SW 1271 (cell line): ENCODE measurements at regions not wholly inside any gene's neighbourhood (a gene's known extent, or its start where the extent isn't known, plus 50 kb on each side); places are given as distances from the start of the nearest gene placed in this dataset.
"Not testable (repeated sequence)": the region's sequence is repeated elsewhere in the genome, so short reads cannot be mapped to it uniquely, and the experiment has no call there.

Experiments used
- DNase-seq, 2 experiments: peaks; one replicate each; lab custom pipeline; 2025; lab: John Stamatoyannopoulos, UW

- no peak for DNase-seq
These were observed 353.6 kb upstream of the MAP2 start for GRCh38 chr2:209070262-209070661.

- no peak for DNase-seq
These were observed 350.7 kb upstream of the MAP2 start for GRCh38 chr2:209073151-209073550.

GRCh38 chr2:209074711-209075110 lies 349.1 kb upstream of the MAP2 start:
- no peak for DNase-seq

GRCh38 chr2:209076151-209076550 lies 347.7 kb upstream of the MAP2 start:
- DNase-seq, result no peak

DNA sequence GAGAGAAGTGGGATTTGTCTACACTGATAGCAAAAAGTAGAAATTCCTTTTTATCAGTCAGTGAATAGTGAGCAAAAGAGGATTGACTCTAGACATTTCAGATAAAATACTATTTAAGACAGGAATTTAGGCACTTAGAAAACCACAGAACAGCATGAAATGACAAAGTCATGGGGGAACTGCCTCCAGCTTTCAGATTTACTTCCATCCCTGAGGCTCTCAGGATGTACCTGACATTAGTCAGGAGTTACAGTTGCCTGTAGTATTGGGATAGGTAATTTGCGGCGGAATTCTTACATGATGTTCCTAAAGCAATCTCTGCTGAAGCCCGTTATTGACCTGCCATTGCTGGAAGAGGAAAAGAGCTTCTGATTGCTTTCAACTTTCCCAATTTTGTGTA lies 337.1 kb upstream of the MAP2 start:
- no peak for DNase-seq

DNA sequence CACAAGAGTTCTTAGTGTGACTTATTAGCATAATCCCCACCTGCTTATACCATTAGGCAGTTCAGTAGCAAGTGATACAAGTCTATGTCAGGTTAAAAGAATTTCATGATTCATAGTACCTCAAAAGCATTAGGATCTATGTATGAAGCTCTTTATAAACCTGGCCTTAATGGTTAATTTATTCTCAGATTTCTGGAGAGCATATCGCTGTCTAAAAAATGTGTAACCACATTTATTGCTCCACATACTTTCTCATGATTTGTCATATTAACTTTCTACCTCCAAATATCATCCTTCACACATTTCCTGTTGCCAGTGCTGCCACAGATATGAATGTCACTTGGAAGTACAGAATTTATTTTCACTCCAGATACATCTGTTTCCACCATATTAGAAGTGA lies 332.8 kb upstream of the MAP2 start:
- no peak for DNase-seq

GRCh38 chr2:209094221-209094620 lies 329.6 kb upstream of the MAP2 start:
- no peak for DNase-seq

GRCh38 chr2:209095432-209095831 lies 328.4 kb upstream of the MAP2 start:
- no peak for DNase-seq

DNA sequence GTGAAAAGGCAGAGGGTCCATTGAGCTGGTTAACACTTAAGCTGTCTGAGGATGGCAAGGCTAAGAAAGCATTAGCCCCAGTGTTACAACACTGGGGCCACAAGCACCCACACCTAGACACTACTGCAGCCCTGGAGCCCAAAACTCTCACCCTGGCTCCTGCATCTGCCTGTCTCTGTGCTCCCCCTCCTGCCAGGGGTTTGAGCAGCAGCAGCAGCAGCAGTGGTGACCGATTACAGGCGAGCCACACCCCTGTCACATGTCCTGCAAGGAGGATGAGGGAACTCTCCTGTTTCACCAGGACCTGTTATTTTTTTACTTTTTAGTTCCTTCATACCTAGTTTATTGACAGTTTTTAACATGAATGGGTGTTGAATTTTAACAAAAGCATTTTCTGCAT lies 326.7 kb upstream of the MAP2 start:
- DNase-seq, result no peak

- DNase-seq, result no peak
These were observed 321.5 kb upstream of the MAP2 start for GRCh38 chr2:209102319-209102718.

DNA sequence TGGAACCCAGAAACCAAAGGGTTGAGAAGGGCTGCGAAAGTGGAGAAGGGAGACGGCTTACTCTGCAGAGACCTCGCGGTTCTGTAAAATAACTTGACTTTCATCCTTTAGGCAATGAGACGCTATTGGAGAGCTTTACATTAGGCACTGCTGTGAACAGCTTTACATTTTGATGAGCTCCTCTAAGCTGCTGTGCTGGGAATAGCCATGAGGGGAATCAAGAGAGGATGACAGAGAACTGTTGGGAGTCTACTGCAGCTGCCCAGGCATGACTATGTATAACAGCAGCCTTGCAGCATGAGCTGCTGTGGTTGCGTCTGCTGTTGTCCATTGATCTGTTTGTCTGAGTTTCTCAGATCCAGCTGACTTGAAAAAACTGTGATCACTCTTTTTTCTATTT lies 310.8 kb upstream of the MAP2 start:
- no peak for DNase-seq

- no peak for DNase-seq
These were observed 309.1 kb upstream of the MAP2 start for GRCh38 chr2:209114588-209115240.

DNA sequence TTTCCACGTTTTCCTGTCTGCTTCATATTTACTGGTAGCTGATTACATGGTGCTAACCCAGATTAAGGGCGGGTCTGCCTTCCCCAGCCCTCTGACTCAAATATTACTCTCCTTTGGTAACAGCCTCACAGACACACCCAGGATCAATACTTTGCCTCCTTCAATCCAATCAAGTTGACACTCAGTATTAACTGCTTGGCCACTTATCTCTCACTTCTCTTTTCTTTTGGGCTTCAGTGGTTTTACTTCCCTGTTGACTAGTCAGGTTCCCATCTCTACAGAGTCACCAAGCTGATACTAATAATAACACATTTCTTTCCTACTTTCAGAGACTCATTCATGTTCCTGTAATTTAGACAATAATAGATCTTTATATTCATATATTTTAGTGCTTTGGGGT lies 302.2 kb upstream of the MAP2 start:
- no peak for DNase-seq

- DNase-seq, result no peak
These were observed 298.6 kb upstream of the MAP2 start for GRCh38 chr2:209125291-209125690.

DNA sequence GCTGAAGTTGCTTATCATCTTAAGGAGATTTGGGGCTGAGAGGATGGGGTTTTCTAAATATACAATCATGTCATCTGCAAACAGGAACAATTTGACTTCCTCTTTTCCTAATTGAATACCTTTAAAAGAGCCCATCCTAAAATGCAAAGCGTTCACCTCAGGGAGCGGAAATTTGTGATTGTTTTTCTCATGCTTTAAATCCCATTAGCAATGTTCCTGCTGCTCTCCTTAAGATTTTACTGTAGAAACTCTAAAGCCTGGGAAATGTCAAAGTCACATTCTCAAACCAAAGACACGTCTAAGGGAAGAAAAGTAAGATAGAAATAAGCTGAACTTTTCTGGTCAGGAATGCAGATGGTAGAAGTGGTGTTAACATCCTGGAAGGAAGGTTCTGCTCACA lies 285.8 kb upstream of the MAP2 start:
- no peak for DNase-seq

- no peak for DNase-seq
These were observed 282.7 kb upstream of the MAP2 start for GRCh38 chr2:209141142-209141541.

GRCh38 chr2:209141818-209142217 lies 282.0 kb upstream of the MAP2 start:
- no peak for DNase-seq

DNA sequence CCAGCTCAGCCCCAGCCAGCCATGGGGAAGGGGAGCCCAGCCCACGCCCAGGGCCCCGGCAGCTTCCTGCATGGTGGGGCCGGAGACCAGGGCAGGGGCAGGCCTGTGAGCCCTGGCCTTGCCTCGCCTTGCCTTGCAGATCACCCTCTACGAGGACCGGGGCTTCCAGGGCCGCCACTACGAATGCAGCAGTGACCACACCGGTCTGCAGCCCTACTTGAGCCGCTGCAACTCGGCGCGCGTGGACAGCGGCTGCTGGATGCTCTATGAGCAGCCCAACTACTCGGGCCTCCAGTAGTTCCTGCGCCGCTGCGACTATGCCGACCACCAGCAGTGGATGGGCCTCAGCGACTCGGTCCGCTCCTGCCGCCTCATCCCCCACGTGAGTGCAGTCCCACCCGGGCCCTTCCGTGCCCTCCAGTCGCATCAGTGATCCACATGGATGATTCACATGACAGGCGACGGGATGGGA lies 278.6 kb upstream of the MAP2 start:
- DNase-seq, result not testable (repeated sequence)

- DNase-seq, result no peak
These were observed 277.7 kb upstream of the MAP2 start for GRCh38 chr2:209145941-209146681.

GRCh38 chr2:209146682-209147320 lies 277.0 kb upstream of the MAP2 start:
- DNase-seq, result no peak

DNA sequence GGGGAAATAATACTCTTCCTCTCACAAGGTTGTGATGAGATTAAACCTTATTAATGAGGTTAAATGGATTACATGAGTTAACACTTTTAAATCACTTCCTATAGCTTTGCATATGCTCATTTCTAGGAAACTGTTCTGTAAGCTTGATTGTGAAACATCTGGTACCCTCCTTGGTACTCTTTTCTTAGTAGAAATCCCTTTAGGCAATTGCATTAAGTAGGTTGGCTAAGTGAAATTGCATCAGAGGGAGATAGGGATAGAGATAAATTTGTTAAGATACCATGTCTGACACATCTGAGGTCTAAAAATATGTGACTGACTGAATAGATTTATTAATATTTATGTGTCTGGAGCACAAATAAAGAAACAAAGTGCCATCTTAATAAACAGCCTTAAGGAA lies 275.9 kb upstream of the MAP2 start:
- no peak for DNase-seq

GRCh38 chr2:209160800-209161588 lies 262.9 kb upstream of the MAP2 start:
- DNase-seq, result no peak
